ENCODE measurements at regions not wholly inside any gene's neighbourhood (a gene's known extent, or its start where the extent isn't known, plus 50 kb on each side); places are given as distances from the start of the nearest gene placed in this dataset.

DNA sequence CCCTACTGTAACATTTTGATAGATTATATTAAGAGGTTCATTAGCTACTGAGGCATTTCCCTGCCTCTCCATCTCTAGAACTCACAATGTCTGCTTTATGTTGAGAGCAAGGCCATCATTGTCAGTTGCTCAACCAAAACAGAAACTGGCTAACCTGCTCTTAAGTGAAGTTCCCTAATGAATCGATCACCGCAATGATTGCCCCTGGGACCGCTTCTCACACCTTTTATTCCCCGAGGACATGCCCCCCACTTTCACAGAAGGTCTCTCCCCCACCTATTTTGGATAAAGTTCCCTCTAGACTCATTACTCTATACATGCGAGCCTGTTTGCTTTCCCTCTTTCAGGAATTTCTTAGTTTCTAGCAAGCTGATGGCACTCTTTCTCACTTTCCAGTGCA lies 108.8 kb downstream of the FAM217A start:
- TF ChIP-seq, protein P1, sequence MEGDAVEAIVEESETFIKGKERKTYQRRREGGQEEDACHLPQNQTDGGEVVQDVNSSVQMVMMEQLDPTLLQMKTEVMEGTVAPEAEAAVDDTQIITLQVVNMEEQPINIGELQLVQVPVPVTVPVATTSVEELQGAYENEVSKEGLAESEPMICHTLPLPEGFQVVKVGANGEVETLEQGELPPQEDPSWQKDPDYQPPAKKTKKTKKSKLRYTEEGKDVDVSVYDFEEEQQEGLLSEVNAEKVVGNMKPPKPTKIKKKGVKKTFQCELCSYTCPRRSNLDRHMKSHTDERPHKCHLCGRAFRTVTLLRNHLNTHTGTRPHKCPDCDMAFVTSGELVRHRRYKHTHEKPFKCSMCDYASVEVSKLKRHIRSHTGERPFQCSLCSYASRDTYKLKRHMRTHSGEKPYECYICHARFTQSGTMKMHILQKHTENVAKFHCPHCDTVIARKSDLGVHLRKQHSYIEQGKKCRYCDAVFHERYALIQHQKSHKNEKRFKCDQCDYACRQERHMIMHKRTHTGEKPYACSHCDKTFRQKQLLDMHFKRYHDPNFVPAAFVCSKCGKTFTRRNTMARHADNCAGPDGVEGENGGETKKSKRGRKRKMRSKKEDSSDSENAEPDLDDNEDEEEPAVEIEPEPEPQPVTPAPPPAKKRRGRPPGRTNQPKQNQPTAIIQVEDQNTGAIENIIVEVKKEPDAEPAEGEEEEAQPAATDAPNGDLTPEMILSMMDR (IDR thresholded peaks at IDR 0.05): no peak
- TF ChIP-seq POLR2A (IDR thresholded peaks at IDR 0.05) (no peak), POLR2AphosphoS5 (IDR thresholded peaks at IDR 0.05; ENCODE audit: insufficient read depth in 1 of 2, low read depth in 1 of 2) (no peak)

Data from vagina (tissue), 2 donors.